SK-N-SH (cell line): ENCODE measurements at regions not wholly inside any gene's neighbourhood (a gene's known extent, or its start where the extent isn't known, plus 50 kb on each side); places are given as distances from the start of the nearest gene placed in this dataset.

Experiments used
- CTCF ChIA-PET: fragments of 300-600, 350-600 bp; formaldehyde crosslinking; extraction: SDS; loops from one replicate; lab custom pipeline; 2021; lab: Yijun Ruan, JAX
- POLR2A ChIA-PET: fragments of 350-600 bp; sonication (Branson Sonifier 250); formaldehyde crosslinking; extraction: SDS; loops from one replicate; lab custom pipeline; 2020; ENCODE audit warnings: antibody characterized with exemption, inconsistent platforms; lab: Yijun Ruan, JAX
- DNase-seq: peaks from one replicate; pipeline ENCODE4 v3.0.0; 2012
- H2AFZ ChIP-seq: fragments of 200-600 bp; sonication (generic); 2 replicates; pipeline ENCODE4 v1.8.1; 2016; ENCODE audit warnings: antibody characterized with exemption, mild to moderate bottlenecking, low read depth
- H3F3A ChIP-seq: fragments of 200-600 bp; sonication (generic); replicated peaks from 2 replicates; pipeline ENCODE3; 2016; ENCODE audit warnings: antibody characterized with exemption, mild to moderate bottlenecking; ENCODE audit not compliant: insufficient read depth
- H3K27ac ChIP-seq, 2 experiments: fragments of 200-500 bp in 1 of 2; fragments of 200-600 bp in 1 of 2; sonication (Bioruptor generic) in 1 of 2; sonication (generic), shearing (Covaris generic) in 1 of 2; 2 replicates each; pipeline versions ENCODE4 v1.5.1 to v1.6.1; 2014 to 2016; ENCODE audit warnings: low read depth in 2 of 2, inconsistent platforms in 1 of 2, low read length in 1 of 2, mild to moderate bottlenecking in 1 of 2, mixed read lengths in 1 of 2
- H3K27me3 ChIP-seq: fragments of 200-600 bp; sonication (generic), shearing (Covaris generic); 2 replicates; pipeline ENCODE4 v1.6.1; 2016; ENCODE audit warnings: mixed run types; ENCODE audit not compliant: insufficient read depth
- H3K36me3 ChIP-seq, 2 experiments: fragments of 200-500 bp in 1 of 2; fragments of 200-600 bp in 1 of 2; sonication (Bioruptor generic) in 1 of 2; sonication (generic) in 1 of 2; replicated peaks in 1 of 2; 2 replicates each; pipeline versions ENCODE3 to v1.5.1; 2014 to 2016; ENCODE audit warnings: low read length in 1 of 2, mild to moderate bottlenecking in 1 of 2; ENCODE audit not compliant: insufficient read depth in 2 of 2, control insufficient read depth in 1 of 2
- H3K4me1 ChIP-seq, 2 experiments: fragments of 200-500 bp in 1 of 2; fragments of 200-600 bp in 1 of 2; sonication (Bioruptor generic) in 1 of 2; sonication (generic), shearing (Covaris generic) in 1 of 2; 2 replicates each; pipeline versions ENCODE4 v1.5.1 to v1.6.1; 2014 to 2016; ENCODE audit warnings: low read depth in 1 of 2, low read length in 1 of 2, mixed run types in 1 of 2; ENCODE audit not compliant: insufficient read depth in 2 of 2, control insufficient read depth in 1 of 2
- H3K4me2 ChIP-seq: fragments of 200-600 bp; sonication (generic), shearing (Covaris generic); 2 replicates; pipeline ENCODE4 v1.6.1; 2017; ENCODE audit warnings: mixed run types
- H3K4me3 ChIP-seq, 2 experiments: fragments of 200-500 bp in 1 of 2; fragments of 200-600 bp in 1 of 2; sonication (Bioruptor generic) in 1 of 2; sonication (generic), shearing (Covaris generic) in 1 of 2; 2 replicates each; pipeline versions ENCODE4 v1.5.1 to v1.8.1; 2014 to 2016; ENCODE audit warnings: low read depth in 2 of 2, inconsistent platforms in 1 of 2, low read length in 1 of 2, mild to moderate bottlenecking in 1 of 2, mixed read lengths in 1 of 2, moderate library complexity in 1 of 2
- H3K79me2 ChIP-seq: fragments of 200-600 bp; sonication (generic); 2 replicates; pipeline ENCODE4 v1.8.1; 2017; ENCODE audit warnings: mild to moderate bottlenecking; ENCODE audit not compliant: insufficient read depth
- H3K9ac ChIP-seq: fragments of 200-600 bp; sonication (generic); 2 replicates; pipeline ENCODE4 v1.6.1; 2017; ENCODE audit warnings: mixed run types
- H3K9me2 ChIP-seq: fragments of 200-600 bp; sonication (generic); 2 replicates; pipeline ENCODE4 v1.6.1; 2017; ENCODE audit warnings: mixed run types
- H3K9me3 ChIP-seq: fragments of 200-600 bp; sonication (generic); 2 replicates; pipeline ENCODE4 v1.6.1; 2017; ENCODE audit warnings: mixed run types, mild to moderate bottlenecking, moderate library complexity
- H4K20me1 ChIP-seq: fragments of 200-600 bp; sonication (generic); 2 replicates; pipeline ENCODE4 v1.6.1; 2017; ENCODE audit warnings: mild to moderate bottlenecking, mixed run types; ENCODE audit not compliant: insufficient read depth
- ELF1 ChIP-seq: IDR thresholded peaks from 2 replicates; pipeline ENCODE4 v1.4.0; 2012
- GABPA ChIP-seq: IDR thresholded peaks from 2 replicates; pipeline ENCODE4 v1.4.0; 2012; ENCODE audit warnings: low read depth, mild to moderate bottlenecking
- NRF1 ChIP-seq: IDR thresholded peaks from 2 replicates; pipeline ENCODE4 v1.6.1; 2012; ENCODE audit warnings: low read depth, mild to moderate bottlenecking, low read length
- PBX3 ChIP-seq: IDR thresholded peaks from 2 replicates; pipeline ENCODE4; 2012
- RAD21 ChIP-seq: IDR thresholded peaks from 2 replicates; pipeline ENCODE4 v1.6.1; 2012; ENCODE audit warnings: mild to moderate bottlenecking, low read length
- SIN3A ChIP-seq: IDR thresholded peaks from 2 replicates; pipeline ENCODE4 v1.6.1; 2012; ENCODE audit warnings: low read depth, mild to moderate bottlenecking, low read length, moderate library complexity, borderline replicate concordance
- USF2 ChIP-seq: fragments of 150-350 bp; IDR thresholded peaks from 2 replicates; pipeline ENCODE4 v1.6.1; 2017; ENCODE audit warnings: antibody characterized with exemption, low read length, low read depth, borderline replicate concordance
- WGBS: methylation state at CpG from one replicate; pipeline ENCODE4 v1.1.6; 2017; ENCODE audit warnings: low lambda C conversion rate; 5-methylcytosine and 5-hydroxymethylcytosine counted together
- TF ChIP-seq, protein P1 (sequence below): fragments of 200-600 bp; sonication (generic); IDR thresholded peaks from 2 replicates; pipeline ENCODE4 v1.6.1; 2017; ENCODE audit warnings: antibody characterized with exemption, mild to moderate bottlenecking, moderate library complexity
- TF ChIP-seq, protein P2 (sequence below): fragments of 150-350 bp; IDR thresholded peaks from 2 replicates; pipeline ENCODE4 v1.6.1; 2016; ENCODE audit warnings: mild to moderate bottlenecking, low read depth, low read length
- TF ChIP-seq, protein P3 (sequence below): IDR thresholded peaks from 2 replicates; pipeline ENCODE4 v1.6.1; 2012; ENCODE audit warnings: mild to moderate bottlenecking, low read depth, low read length, moderate library complexity
- TF ChIP-seq, protein P4 (sequence below): IDR thresholded peaks from 2 replicates; pipeline ENCODE4 v1.4.0; 2012; ENCODE audit warnings: low read depth, borderline replicate concordance

DNA sequence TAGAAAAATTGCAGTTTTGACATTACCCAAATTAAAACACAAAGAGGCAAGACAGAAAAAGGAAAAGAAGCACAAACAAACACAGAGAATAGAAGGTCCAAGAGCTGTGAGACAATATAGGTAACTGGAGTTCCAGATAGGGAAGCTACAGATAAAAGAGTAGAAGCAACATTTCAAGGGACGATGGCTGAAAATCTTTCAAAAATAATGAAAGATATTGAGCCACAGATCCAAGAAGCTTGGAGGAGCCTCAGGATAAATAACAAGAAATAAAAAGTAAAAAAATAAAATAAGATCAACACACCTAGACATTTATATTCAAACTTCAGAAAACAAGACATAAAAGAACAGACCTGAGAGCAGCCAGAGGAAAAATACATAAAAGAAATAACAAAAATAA lies 164.9 kb downstream of the FNDC1 start:
- Histone ChIP-seq H3K4me3 (no peak overlapping the region), H3K4me2 (no peak overlapping the region), H3F3A (no peaks in the 10 kb centered on the region), H3K36me3 (no peaks in the 10 kb centered on the region), H2AFZ (no peak overlapping the region), H3K9me3 (no peaks in the 10 kb centered on the region), H4K20me1 (no peaks in the 10 kb centered on the region), H3K27me3 (no peaks in the 10 kb centered on the region), H3K79me2 (no peaks in the 10 kb centered on the region), H3K27ac (no peak overlapping the region), H3K9ac (no peak overlapping the region), H3K4me1 (no peaks in the 10 kb centered on the region), H3K9me2 (no peaks in the 10 kb centered on the region)
- WGBS: 2% methylated on average over 1 of the region's 1 CpG
- DNase-seq: no peak
- POLR2A ChIA-PET: no interaction called here
- CTCF ChIA-PET: interaction anchor here (1.0 kb wide), 1 partner anchor 200 kb away, joined by 3 read pairs; no protein-coding TSS in a partner anchor
- no peak for TF ChIP-seq USF2
- TF ChIP-seq GABPA: no peak
- no peak for TF ChIP-seq ELF1
- TF ChIP-seq SIN3A: no peak
- TF ChIP-seq NRF1: no peak
- no peak for TF ChIP-seq RAD21
- TF ChIP-seq, protein P1, sequence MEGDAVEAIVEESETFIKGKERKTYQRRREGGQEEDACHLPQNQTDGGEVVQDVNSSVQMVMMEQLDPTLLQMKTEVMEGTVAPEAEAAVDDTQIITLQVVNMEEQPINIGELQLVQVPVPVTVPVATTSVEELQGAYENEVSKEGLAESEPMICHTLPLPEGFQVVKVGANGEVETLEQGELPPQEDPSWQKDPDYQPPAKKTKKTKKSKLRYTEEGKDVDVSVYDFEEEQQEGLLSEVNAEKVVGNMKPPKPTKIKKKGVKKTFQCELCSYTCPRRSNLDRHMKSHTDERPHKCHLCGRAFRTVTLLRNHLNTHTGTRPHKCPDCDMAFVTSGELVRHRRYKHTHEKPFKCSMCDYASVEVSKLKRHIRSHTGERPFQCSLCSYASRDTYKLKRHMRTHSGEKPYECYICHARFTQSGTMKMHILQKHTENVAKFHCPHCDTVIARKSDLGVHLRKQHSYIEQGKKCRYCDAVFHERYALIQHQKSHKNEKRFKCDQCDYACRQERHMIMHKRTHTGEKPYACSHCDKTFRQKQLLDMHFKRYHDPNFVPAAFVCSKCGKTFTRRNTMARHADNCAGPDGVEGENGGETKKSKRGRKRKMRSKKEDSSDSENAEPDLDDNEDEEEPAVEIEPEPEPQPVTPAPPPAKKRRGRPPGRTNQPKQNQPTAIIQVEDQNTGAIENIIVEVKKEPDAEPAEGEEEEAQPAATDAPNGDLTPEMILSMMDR: no peak
- TF ChIP-seq, protein P2, sequence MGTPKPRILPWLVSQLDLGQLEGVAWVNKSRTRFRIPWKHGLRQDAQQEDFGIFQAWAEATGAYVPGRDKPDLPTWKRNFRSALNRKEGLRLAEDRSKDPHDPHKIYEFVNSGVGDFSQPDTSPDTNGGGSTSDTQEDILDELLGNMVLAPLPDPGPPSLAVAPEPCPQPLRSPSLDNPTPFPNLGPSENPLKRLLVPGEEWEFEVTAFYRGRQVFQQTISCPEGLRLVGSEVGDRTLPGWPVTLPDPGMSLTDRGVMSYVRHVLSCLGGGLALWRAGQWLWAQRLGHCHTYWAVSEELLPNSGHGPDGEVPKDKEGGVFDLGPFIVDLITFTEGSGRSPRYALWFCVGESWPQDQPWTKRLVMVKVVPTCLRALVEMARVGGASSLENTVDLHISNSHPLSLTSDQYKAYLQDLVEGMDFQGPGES: no peak
- TF ChIP-seq, protein P3, sequence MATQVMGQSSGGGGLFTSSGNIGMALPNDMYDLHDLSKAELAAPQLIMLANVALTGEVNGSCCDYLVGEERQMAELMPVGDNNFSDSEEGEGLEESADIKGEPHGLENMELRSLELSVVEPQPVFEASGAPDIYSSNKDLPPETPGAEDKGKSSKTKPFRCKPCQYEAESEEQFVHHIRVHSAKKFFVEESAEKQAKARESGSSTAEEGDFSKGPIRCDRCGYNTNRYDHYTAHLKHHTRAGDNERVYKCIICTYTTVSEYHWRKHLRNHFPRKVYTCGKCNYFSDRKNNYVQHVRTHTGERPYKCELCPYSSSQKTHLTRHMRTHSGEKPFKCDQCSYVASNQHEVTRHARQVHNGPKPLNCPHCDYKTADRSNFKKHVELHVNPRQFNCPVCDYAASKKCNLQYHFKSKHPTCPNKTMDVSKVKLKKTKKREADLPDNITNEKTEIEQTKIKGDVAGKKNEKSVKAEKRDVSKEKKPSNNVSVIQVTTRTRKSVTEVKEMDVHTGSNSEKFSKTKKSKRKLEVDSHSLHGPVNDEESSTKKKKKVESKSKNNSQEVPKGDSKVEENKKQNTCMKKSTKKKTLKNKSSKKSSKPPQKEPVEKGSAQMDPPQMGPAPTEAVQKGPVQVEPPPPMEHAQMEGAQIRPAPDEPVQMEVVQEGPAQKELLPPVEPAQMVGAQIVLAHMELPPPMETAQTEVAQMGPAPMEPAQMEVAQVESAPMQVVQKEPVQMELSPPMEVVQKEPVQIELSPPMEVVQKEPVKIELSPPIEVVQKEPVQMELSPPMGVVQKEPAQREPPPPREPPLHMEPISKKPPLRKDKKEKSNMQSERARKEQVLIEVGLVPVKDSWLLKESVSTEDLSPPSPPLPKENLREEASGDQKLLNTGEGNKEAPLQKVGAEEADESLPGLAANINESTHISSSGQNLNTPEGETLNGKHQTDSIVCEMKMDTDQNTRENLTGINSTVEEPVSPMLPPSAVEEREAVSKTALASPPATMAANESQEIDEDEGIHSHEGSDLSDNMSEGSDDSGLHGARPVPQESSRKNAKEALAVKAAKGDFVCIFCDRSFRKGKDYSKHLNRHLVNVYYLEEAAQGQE: no peak
- no peak for TF ChIP-seq PBX3
- TF ChIP-seq, protein P4, sequence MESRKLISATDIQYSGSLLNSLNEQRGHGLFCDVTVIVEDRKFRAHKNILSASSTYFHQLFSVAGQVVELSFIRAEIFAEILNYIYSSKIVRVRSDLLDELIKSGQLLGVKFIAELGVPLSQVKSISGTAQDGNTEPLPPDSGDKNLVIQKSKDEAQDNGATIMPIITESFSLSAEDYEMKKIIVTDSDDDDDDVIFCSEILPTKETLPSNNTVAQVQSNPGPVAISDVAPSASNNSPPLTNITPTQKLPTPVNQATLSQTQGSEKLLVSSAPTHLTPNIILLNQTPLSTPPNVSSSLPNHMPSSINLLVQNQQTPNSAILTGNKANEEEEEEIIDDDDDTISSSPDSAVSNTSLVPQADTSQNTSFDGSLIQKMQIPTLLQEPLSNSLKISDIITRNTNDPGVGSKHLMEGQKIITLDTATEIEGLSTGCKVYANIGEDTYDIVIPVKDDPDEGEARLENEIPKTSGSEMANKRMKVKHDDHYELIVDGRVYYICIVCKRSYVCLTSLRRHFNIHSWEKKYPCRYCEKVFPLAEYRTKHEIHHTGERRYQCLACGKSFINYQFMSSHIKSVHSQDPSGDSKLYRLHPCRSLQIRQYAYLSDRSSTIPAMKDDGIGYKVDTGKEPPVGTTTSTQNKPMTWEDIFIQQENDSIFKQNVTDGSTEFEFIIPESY: no peak
